ENCODE measurements at regions not wholly inside any gene's neighbourhood (a gene's known extent, or its start where the extent isn't known, plus 50 kb on each side); places are given as distances from the start of the nearest gene placed in this dataset.
A peak's percentile ranks its signal among the peaks of the same experiment; 100 is the strongest.

GRCh38 chr15:92524161-92524560 is 130.5 kb downstream of the ST8SIA2 start:
- H3K4me1 ChIP-seq = peaks cover 0 to 12% (median 3%) of the 10 kb centered on the region in 9 donors
- intact Hi-C loops (cut with DNase I) = loop anchor here in 6 of 10 donors (5.0 to 10.0 kb wide), 5 partner anchors 71 to 193 kb away; no protein-coding TSS in a partner anchor
- WGBS, 2 donors = 72 to 83% methylated on average over 5 of the region's 5 CpGs
- no peaks in the 10 kb centered on the region for H3K27me3 ChIP-seq
- DNase-seq = no peak
- H3K4me3 ChIP-seq = no peak overlapping the region
- TF ChIP-seq CTCF (IDR thresholded peaks at IDR 0.05) = no peak
- no peak overlapping the region for H3K27ac ChIP-seq
- H3K36me3 ChIP-seq = no peaks in the 10 kb centered on the region
- no peak for ATAC-seq
- no peaks in the 10 kb centered on the region for H3K9me3 ChIP-seq

DNA sequence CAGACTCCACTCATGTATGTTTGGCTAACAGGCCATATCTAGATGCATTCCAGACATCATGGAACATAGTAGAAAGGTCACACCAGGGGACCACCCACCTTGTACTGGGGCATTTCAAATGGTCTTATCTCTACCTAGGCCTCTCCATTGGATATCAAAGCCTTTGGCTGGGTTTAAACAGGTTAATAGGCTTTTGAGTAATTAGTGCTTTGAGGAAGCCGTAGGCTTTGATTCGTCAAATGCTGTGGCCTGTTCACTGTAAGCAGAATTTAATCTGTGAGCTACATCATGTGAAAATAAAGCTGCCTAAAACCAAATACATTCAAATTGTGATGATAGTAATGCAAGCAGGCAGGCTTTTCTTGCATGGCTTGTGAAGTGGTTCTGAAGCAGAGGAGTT is 129.5 kb downstream of the ST8SIA2 start:
- DNase-seq = no peak
- no peaks in the 10 kb centered on the region for H3K36me3 ChIP-seq
- TF ChIP-seq CTCF (IDR thresholded peaks at IDR 0.05) = no peak
- H3K27ac ChIP-seq = no peak overlapping the region
- peaks cover 0 to 12% (median 3%) of the 10 kb centered on the region in 9 donors for H3K4me1 ChIP-seq
- H3K27me3 ChIP-seq = no peaks in the 10 kb centered on the region
- H3K4me3 ChIP-seq = no peak overlapping the region
- no peak for ATAC-seq
- no peaks in the 10 kb centered on the region for H3K9me3 ChIP-seq
- 95 to 97% methylated on average over 2 of the region's 2 CpGs for WGBS, 2 donors
- intact Hi-C loops (cut with DNase I) = loop anchor here in 7 of 10 donors (2.0 to 10.0 kb wide), 7 partner anchors 72 to 194 kb away; no protein-coding TSS in a partner anchor

DNA sequence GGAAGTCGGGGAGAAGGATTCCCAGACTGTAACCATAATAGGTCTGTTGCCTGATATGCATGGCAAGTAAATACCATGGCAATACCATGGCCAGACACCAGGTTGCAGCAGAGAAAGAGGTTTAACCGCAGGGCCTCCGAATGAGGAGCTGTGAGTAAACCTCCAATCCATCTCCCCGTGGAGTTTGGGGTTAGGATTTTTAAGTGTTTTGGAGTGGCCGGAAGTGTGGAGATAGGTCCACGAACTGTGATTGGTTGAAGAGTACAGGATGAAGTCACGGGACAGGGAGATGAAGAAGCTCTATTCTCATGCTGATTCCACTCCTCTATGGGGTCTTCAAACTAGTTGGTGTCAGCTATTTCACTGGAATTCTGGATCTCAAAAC is 127.9 kb downstream of the ST8SIA2 start:
- peak; percentile 87 to 97 (median 95) for ATAC-seq
- H3K36me3 ChIP-seq = no peaks in the 10 kb centered on the region
- peak; percentile 73 to 92 (median 80) for TF ChIP-seq CTCF (IDR thresholded peaks at IDR 0.05)
- no peaks in the 10 kb centered on the region for H3K9me3 ChIP-seq
- H3K4me1 ChIP-seq = peaks cover 0 to 11% (median 3%) of the 10 kb centered on the region in 9 donors
- H3K27ac ChIP-seq = no peak overlapping the region
- H3K4me3 ChIP-seq = no peak overlapping the region
- WGBS, 2 donors = 1 to 3% methylated on average over 7 of the region's 7 CpGs
- intact Hi-C loops (cut with DNase I) = loop anchor here (1.0 to 10.0 kb wide), 13 partner anchors 37 to 196 kb away; no protein-coding TSS in a partner anchor
- no peaks in the 10 kb centered on the region for H3K27me3 ChIP-seq
- peak; percentile 31 to 86 for DNase-seq

GRCh38 chr15:92520914-92521623 is 127.4 kb downstream of the ST8SIA2 start:
- no peak for TF ChIP-seq CTCF (IDR thresholded peaks at IDR 0.05)
- no peaks in the 10 kb centered on the region for H3K36me3 ChIP-seq
- H3K4me3 ChIP-seq = no peak overlapping the region
- H3K27ac ChIP-seq = no peak overlapping the region
- no peaks in the 10 kb centered on the region for H3K27me3 ChIP-seq
- ATAC-seq (peak in 1 of 8 donors; percentile 5), DNase-seq (no peak)
- 93 to 94% methylated on average over 2 of the region's 2 CpGs for WGBS, 2 donors
- peaks cover 0 to 11% (median 3%) of the 10 kb centered on the region in 9 donors for H3K4me1 ChIP-seq
- no peaks in the 10 kb centered on the region for H3K9me3 ChIP-seq
- intact Hi-C loops (cut with DNase I) = loop anchor here (1.0 to 10.0 kb wide), 12 partner anchors 74 to 196 kb away; no protein-coding TSS in a partner anchor
